PC-3 (cell line): ENCODE measurements at regions not wholly inside any gene's neighbourhood (a gene's known extent, or its start where the extent isn't known, plus 50 kb on each side); places are given as distances from the start of the nearest gene placed in this dataset.

ENCODE experiments used
- EZH2 ChIP-seq: fragments of 300-600 bp; sonication (generic); IDR thresholded peaks from one replicate; pipeline ENCODE4 v1.6.1; 2017; ENCODE audit warnings: antibody characterized with exemption, mild to moderate bottlenecking, low read length; ENCODE audit not compliant: unreplicated experiment
- EZH2phosphoT487 ChIP-seq: fragments of 300-600 bp; sonication (generic); IDR thresholded peaks from 2 replicates; pipeline ENCODE4 v1.6.1; 2018; ENCODE audit warnings: mild to moderate bottlenecking, antibody characterized with exemption, low read length, borderline replicate concordance
- TF ChIP-seq, protein P1 (sequence below): fragments of 300-600 bp; sonication (generic); conservative IDR thresholded peaks from 2 replicates; pipeline ENCODE4 v1.5.1; 2017; ENCODE audit warnings: antibody characterized with exemption, low read depth, mild to moderate bottlenecking, low read length

GRCh38 chr2:7348761-7349160, 431.5 kb downstream of the RNF144A start:
- TF ChIP-seq EZH2, result no peak
- TF ChIP-seq, protein P1, sequence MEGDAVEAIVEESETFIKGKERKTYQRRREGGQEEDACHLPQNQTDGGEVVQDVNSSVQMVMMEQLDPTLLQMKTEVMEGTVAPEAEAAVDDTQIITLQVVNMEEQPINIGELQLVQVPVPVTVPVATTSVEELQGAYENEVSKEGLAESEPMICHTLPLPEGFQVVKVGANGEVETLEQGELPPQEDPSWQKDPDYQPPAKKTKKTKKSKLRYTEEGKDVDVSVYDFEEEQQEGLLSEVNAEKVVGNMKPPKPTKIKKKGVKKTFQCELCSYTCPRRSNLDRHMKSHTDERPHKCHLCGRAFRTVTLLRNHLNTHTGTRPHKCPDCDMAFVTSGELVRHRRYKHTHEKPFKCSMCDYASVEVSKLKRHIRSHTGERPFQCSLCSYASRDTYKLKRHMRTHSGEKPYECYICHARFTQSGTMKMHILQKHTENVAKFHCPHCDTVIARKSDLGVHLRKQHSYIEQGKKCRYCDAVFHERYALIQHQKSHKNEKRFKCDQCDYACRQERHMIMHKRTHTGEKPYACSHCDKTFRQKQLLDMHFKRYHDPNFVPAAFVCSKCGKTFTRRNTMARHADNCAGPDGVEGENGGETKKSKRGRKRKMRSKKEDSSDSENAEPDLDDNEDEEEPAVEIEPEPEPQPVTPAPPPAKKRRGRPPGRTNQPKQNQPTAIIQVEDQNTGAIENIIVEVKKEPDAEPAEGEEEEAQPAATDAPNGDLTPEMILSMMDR, result no peak
- no peak for TF ChIP-seq EZH2phosphoT487
